Panc1 (cell line): ENCODE measurements at regions not wholly inside any gene's neighbourhood (a gene's known extent, or its start where the extent isn't known, plus 50 kb on each side); places are given as distances from the start of the nearest gene placed in this dataset.

ENCODE experiments used
- ATAC-seq: fragments of 200-7000 bp; cut with Tn5 transposase; 2 replicates; pipeline ENCODE4 v1.9.1; 2020; ENCODE audit warnings: mild to moderate bottlenecking, moderate library complexity
- BruUV-seq: library from RNA; stranded (reverse); fragments of 400-500 nt; replicated peaks from 2 replicates; lab custom pipeline; 2021; lab: Mats Ljungman, UMichigan
- CTCF ChIA-PET: fragments of 300-600 bp; sonication (Branson Sonifier 250); formaldehyde crosslinking; loops from one replicate; lab custom pipeline; 2022; ENCODE audit warnings: antibody characterized with exemption; lab: Charles Lee
- POLR2A ChIA-PET: fragments of 300-600 bp; sonication (Branson Sonifier 250); formaldehyde crosslinking; loops from one replicate; lab custom pipeline; 2022; ENCODE audit warnings: antibody characterized with exemption; lab: Charles Lee
- DNase-seq: peaks from one replicate; pipeline ENCODE4 v3.0.0-alpha.2; 2010; ENCODE audit warnings: low read depth, low spot score
- H3K27ac ChIP-seq: 2 replicates; pipeline ENCODE4 v1.5.1; 2011; ENCODE audit warnings: mild to moderate bottlenecking, low read length, inconsistent platforms
- H3K27me3 ChIP-seq: fragments of 200-500 bp; sonication (Bioruptor generic); 2 replicates; pipeline ENCODE4 v1.6.0; 2014; ENCODE audit warnings: low read length, inconsistent platforms; ENCODE audit not compliant: control insufficient read depth, insufficient read depth
- H3K36me3 ChIP-seq: fragments of 200-500 bp; sonication (Bioruptor generic); 2 replicates; pipeline ENCODE4 v1.5.1; 2014; ENCODE audit warnings: inconsistent platforms, mild to moderate bottlenecking, low read length, moderate library complexity; ENCODE audit not compliant: control insufficient read depth, insufficient read depth
- H3K4me1 ChIP-seq: 2 replicates; pipeline ENCODE4 v1.5.1; 2011; ENCODE audit warnings: inconsistent platforms, mild to moderate bottlenecking, low read length, moderate library complexity; ENCODE audit not compliant: control insufficient read depth, insufficient read depth
- H3K4me3 ChIP-seq, 2 experiments: 2 replicates each; pipeline ENCODE4 v1.5.1; 2011 to 2012; ENCODE audit warnings: low read depth in 2 of 2, low read length in 2 of 2, mild to moderate bottlenecking in 2 of 2, inconsistent platforms in 1 of 2, moderate library complexity in 1 of 2
- H3K9me3 ChIP-seq: fragments of 200-500 bp; sonication (Bioruptor generic); 2 replicates; pipeline ENCODE4 v1.5.1; 2014; ENCODE audit warnings: low read depth, mild to moderate bottlenecking, inconsistent platforms, low read length, moderate library complexity; ENCODE audit not compliant: control insufficient read depth, insufficient read depth
- POLR2AphosphoS5 ChIP-seq: IDR thresholded peaks from 2 replicates; pipeline ENCODE4 v1.6.1; 2012; ENCODE audit warnings: mild to moderate bottlenecking, low read depth, low read length, moderate library complexity
- REST ChIP-seq, 2 experiments: IDR thresholded peaks; 2 replicates each; pipeline ENCODE4 v1.6.1; 2011 to 2012; ENCODE audit warnings: low read depth in 2 of 2, control low read depth in 1 of 2, low read length in 1 of 2, mild to moderate bottlenecking in 1 of 2, moderate library complexity in 1 of 2; ENCODE audit not compliant: insufficient read depth in 1 of 2
- SIN3A ChIP-seq: IDR thresholded peaks from 2 replicates; pipeline ENCODE4 v1.6.1; 2012; ENCODE audit warnings: low read depth, mild to moderate bottlenecking, low read length, moderate library complexity, borderline replicate concordance; ENCODE audit not compliant: insufficient read depth
- TCF7L2 ChIP-seq: IDR thresholded peaks from 2 replicates; pipeline ENCODE4 v1.6.1; 2011; ENCODE audit warnings: mild to moderate bottlenecking, low read depth, low read length, inconsistent platforms
- in situ Hi-C: cut with HindIII; loops from 2 replicates; pipeline ENCODE4 v1.10.0; 2016; ENCODE audit warnings: low sequenced_read_pairs, low pct_unique_long_range_greater_than_20kb
- intact Hi-C: fragments of 100-400 bp; cut with micrococcal nuclease; formaldehyde crosslinking; loops from one replicate; pipeline ENCODE4 v1.10.0; 2022; ENCODE audit not compliant: unreplicated experiment
- TF ChIP-seq, protein P1 (sequence below): fragments of 450-650 bp; IDR thresholded peaks from 2 replicates; pipeline ENCODE4 v1.5.1; 2017; ENCODE audit warnings: mild to moderate bottlenecking

DNA sequence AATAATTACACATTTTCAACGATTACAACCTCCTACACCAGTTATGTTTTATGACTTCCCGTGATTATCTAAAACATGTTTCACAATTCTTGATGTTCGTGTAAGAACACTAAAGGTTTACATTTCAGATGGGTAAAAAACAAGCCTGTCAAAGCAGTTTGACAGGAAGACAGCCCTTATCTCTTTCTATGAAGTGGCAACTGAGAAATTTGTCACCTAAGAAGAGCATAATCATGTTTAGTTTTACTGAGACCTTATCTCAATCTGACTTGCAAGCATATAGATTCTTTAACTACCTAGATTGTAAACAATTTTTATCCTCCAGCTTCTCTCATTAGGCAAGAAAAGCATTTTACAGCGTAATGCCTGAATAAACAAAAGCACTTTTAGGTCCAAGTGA is 218.4 kb upstream of the ZBED5 start:
- ChIA-PET POLR2A (no interaction called here), CTCF (interaction anchor here (0.8 kb wide), 1 partner anchor 306 kb away, joined by 3 read pairs; no protein-coding TSS in a partner anchor)
- DNase-seq (no peak), ATAC-seq (no peak)
- no peaks in the 10 kb centered on the region for H3K9me3 ChIP-seq
- peaks cover 10% of the 10 kb centered on the region for H3K27me3 ChIP-seq
- no peak for TF ChIP-seq SIN3A
- TF ChIP-seq TCF7L2, result no peak
- TF ChIP-seq, protein P1, sequence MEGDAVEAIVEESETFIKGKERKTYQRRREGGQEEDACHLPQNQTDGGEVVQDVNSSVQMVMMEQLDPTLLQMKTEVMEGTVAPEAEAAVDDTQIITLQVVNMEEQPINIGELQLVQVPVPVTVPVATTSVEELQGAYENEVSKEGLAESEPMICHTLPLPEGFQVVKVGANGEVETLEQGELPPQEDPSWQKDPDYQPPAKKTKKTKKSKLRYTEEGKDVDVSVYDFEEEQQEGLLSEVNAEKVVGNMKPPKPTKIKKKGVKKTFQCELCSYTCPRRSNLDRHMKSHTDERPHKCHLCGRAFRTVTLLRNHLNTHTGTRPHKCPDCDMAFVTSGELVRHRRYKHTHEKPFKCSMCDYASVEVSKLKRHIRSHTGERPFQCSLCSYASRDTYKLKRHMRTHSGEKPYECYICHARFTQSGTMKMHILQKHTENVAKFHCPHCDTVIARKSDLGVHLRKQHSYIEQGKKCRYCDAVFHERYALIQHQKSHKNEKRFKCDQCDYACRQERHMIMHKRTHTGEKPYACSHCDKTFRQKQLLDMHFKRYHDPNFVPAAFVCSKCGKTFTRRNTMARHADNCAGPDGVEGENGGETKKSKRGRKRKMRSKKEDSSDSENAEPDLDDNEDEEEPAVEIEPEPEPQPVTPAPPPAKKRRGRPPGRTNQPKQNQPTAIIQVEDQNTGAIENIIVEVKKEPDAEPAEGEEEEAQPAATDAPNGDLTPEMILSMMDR, result no peak
- TF ChIP-seq REST (IDR thresholded peaks at IDR 0.05; ENCODE audit: insufficient read depth in 1 of 2, low read depth in 2 of 2, low read length in 1 of 2), result no peak
- TF ChIP-seq POLR2AphosphoS5, result no peak
- in situ Hi-C loops, result no loop called here
- BruUV-seq, result no TSS peak
- intact Hi-C loops, result no loop called here
- H3K4me1 ChIP-seq, result no peaks in the 10 kb centered on the region
- no peak overlapping the region for H3K27ac ChIP-seq
- H3K36me3 ChIP-seq, result no peaks in the 10 kb centered on the region
- H3K4me3 ChIP-seq, result no peak overlapping the region

GRCh38 chr11:11075515-11076171 is 217.8 kb upstream of the ZBED5 start:
- peaks cover 10% of the 10 kb centered on the region for H3K27me3 ChIP-seq
- in situ Hi-C loops (no loop called here), intact Hi-C loops (no loop called here)
- H3K4me3 ChIP-seq, result no peak overlapping the region
- no peaks in the 10 kb centered on the region for H3K4me1 ChIP-seq
- no peaks in the 10 kb centered on the region for H3K36me3 ChIP-seq
- ATAC-seq, result no peak
- no TSS peak for BruUV-seq
- ChIA-PET POLR2A (no interaction called here), CTCF (interaction anchor here (0.8 kb wide), 1 partner anchor 305 kb away, joined by 3 read pairs; no protein-coding TSS in a partner anchor)
- TF ChIP-seq POLR2AphosphoS5, result no peak
- no peak for TF ChIP-seq TCF7L2
- TF ChIP-seq, protein P1, result no peak; the same call in 1 of the 2 replicates
- TF ChIP-seq SIN3A, result no peak
- TF ChIP-seq REST (IDR thresholded peaks at IDR 0.05; ENCODE audit: insufficient read depth in 1 of 2, low read depth in 2 of 2, low read length in 1 of 2), result no peak
- H3K9me3 ChIP-seq, result no peaks in the 10 kb centered on the region
- DNase-seq, result no peak
- no peak overlapping the region for H3K27ac ChIP-seq
